ENCODE measurements at regions not wholly inside any gene's neighbourhood (a gene's known extent, or its start where the extent isn't known, plus 50 kb on each side); places are given as distances from the start of the nearest gene placed in this dataset.

- Histone ChIP-seq H3K9me3 (no peaks in the 10 kb centered on the region), H3K4me1 (no peaks in the 10 kb centered on the region), H3K27me3 (no peaks in the 10 kb centered on the region), H3K27ac (peak overlapping the region in 1 of 2 donors; percentile 3), H3K36me3 (no peaks in the 10 kb centered on the region), H3K4me3 (no peak overlapping the region)
- intact Hi-C loops (cut with DNase I; ENCODE audit: low total_unique reads) = no loop called here
- DNase-seq (ENCODE audit: low spot score in 2 of 2) = no peak
- TF ChIP-seq POLR2AphosphoS5 (IDR thresholded peaks at IDR 0.05) (no peak), POLR2A (IDR thresholded peaks at IDR 0.05) (no peak)
Measured at GRCh38 chr9:110114086-110114858, 93.7 kb downstream of the C9orf152 start.

GRCh38 chr9:110114859-110115201 lies 93.1 kb downstream of the C9orf152 start:
- intact Hi-C loops (cut with DNase I; ENCODE audit: low total_unique reads) = no loop called here
- no peaks in the 10 kb centered on the region for H3K27me3 ChIP-seq

GRCh38 chr9:110115341-110115820 lies 92.6 kb downstream of the C9orf152 start:
- Histone ChIP-seq H3K36me3 (no peaks in the 10 kb centered on the region), H3K9me3 (no peaks in the 10 kb centered on the region), H3K27ac (peak overlapping the region in 1 of 2 donors; percentile 64), H3K4me1 (no peaks in the 10 kb centered on the region), H3K27me3 (no peaks in the 10 kb centered on the region), H3K4me3 (no peak overlapping the region)
- intact Hi-C loops (cut with DNase I; ENCODE audit: low total_unique reads) = no loop called here
- TF ChIP-seq CTCF (IDR thresholded peaks at IDR 0.05) = no peak
- TF ChIP-seq POLR2AphosphoS5 (IDR thresholded peaks at IDR 0.05) = peak in 1 of 3 donors; percentile 18
- no peak for DNase-seq (ENCODE audit: low spot score in 2 of 2)

More at GRCh38 chr9:110114859-110115201, 93.1 kb downstream of the C9orf152 start:
- DNase-seq (ENCODE audit: low spot score in 2 of 2) = no peak
- peak overlapping the region in 1 of 2 donors; percentile 64 for H3K27ac ChIP-seq
- no peaks in the 10 kb centered on the region for H3K9me3 ChIP-seq
- peak overlapping the region in 1 of 3 donors; percentile 6 for H3K4me3 ChIP-seq
- H3K4me1 ChIP-seq = no peaks in the 10 kb centered on the region
- H3K36me3 ChIP-seq = no peaks in the 10 kb centered on the region
- TF ChIP-seq POLR2AphosphoS5 (IDR thresholded peaks at IDR 0.05) = no peak
- TF ChIP-seq CTCF (IDR thresholded peaks at IDR 0.05) = no peak
- no peak for TF ChIP-seq POLR2A (IDR thresholded peaks at IDR 0.05)

- H3K27ac ChIP-seq = peak overlapping the region in 1 of 2 donors; percentile 64
- intact Hi-C loops (cut with DNase I; ENCODE audit: low total_unique reads) = no loop called here
Measured at GRCh38 chr9:110115826-110116542, 92.0 kb downstream of the C9orf152 start.

GRCh38 chr9:110116543-110116885 lies 91.4 kb downstream of the C9orf152 start:
- intact Hi-C loops (cut with DNase I; ENCODE audit: low total_unique reads) = no loop called here
- H3K27ac ChIP-seq = peak overlapping the region in 1 of 2 donors; percentile 9
- H3K36me3 ChIP-seq = no peaks in the 10 kb centered on the region
- DNase-seq (ENCODE audit: low spot score in 2 of 2) = no peak
- no peaks in the 10 kb centered on the region for H3K27me3 ChIP-seq
- TF ChIP-seq CTCF (IDR thresholded peaks at IDR 0.05) (no peak), POLR2AphosphoS5 (IDR thresholded peaks at IDR 0.05) (peak in 1 of 3 donors; percentile 58)
- no peaks in the 10 kb centered on the region for H3K9me3 ChIP-seq
- H3K4me1 ChIP-seq = no peaks in the 10 kb centered on the region
- no peak overlapping the region for H3K4me3 ChIP-seq

More at GRCh38 chr9:110115826-110116542, 92.0 kb downstream of the C9orf152 start:
- Histone ChIP-seq H3K9me3 (no peaks in the 10 kb centered on the region), H3K4me3 (no peak overlapping the region), H3K36me3 (no peaks in the 10 kb centered on the region), H3K27me3 (no peaks in the 10 kb centered on the region), H3K4me1 (no peaks in the 10 kb centered on the region)
- no peak for DNase-seq (ENCODE audit: low spot score in 2 of 2)
- TF ChIP-seq POLR2AphosphoS5 (IDR thresholded peaks at IDR 0.05) = no peak
- no peak for TF ChIP-seq CTCF (IDR thresholded peaks at IDR 0.05)
- TF ChIP-seq POLR2A (IDR thresholded peaks at IDR 0.05) = no peak
